ENCODE measurements at regions not wholly inside any gene's neighbourhood (a gene's known extent, or its start where the extent isn't known, plus 50 kb on each side); places are given as distances from the start of the nearest gene placed in this dataset.

DNA sequence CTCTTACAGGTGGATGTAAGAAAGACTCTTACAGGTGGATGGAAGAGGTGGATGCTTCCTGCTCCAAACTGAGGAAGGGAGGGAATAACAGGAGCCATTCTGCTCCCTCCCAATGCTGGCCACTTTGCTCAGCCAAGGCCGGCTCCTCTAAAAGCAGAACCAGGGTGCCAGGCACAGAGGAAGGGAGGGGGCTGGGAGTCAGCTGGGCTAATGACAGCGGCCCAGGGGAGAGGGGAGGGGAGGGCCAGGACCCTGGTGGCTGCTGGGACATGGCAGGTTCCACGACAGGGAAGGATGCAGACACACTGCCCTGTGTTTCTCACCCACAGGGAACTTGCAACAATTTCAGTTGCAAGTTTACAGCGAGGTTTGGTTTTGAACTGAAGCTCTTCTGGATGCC is 173.4 kb downstream of the ANAPC1 start:
- TF ChIP-seq POLR2A (IDR thresholded peaks at IDR 0.05), result no peak
- TF ChIP-seq, protein P1, sequence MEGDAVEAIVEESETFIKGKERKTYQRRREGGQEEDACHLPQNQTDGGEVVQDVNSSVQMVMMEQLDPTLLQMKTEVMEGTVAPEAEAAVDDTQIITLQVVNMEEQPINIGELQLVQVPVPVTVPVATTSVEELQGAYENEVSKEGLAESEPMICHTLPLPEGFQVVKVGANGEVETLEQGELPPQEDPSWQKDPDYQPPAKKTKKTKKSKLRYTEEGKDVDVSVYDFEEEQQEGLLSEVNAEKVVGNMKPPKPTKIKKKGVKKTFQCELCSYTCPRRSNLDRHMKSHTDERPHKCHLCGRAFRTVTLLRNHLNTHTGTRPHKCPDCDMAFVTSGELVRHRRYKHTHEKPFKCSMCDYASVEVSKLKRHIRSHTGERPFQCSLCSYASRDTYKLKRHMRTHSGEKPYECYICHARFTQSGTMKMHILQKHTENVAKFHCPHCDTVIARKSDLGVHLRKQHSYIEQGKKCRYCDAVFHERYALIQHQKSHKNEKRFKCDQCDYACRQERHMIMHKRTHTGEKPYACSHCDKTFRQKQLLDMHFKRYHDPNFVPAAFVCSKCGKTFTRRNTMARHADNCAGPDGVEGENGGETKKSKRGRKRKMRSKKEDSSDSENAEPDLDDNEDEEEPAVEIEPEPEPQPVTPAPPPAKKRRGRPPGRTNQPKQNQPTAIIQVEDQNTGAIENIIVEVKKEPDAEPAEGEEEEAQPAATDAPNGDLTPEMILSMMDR (IDR thresholded peaks at IDR 0.05), result no peak
